NCI-H1105 treated with DMSO at 0.1 percent for 48 hours (cell line): ENCODE measurements at regions not wholly inside any gene's neighbourhood (a gene's known extent, or its start where the extent isn't known, plus 50 kb on each side); places are given as distances from the start of the nearest gene placed in this dataset.

ENCODE experiments used
- DNase-seq: peaks from one replicate; lab custom pipeline; 2025; lab: John Stamatoyannopoulos, UW

GRCh38 chr10:36109399-36110023 is 467.4 kb upstream of the FZD8 start:
- DNase-seq: no peak

- DNase-seq: no peak
Measured at GRCh38 chr10:36097696-36098095, 455.6 kb upstream of the FZD8 start.

- DNase-seq: no peak
Measured at GRCh38 chr10:36096576-36096975, 454.5 kb upstream of the FZD8 start.

- no peak for DNase-seq
Measured at GRCh38 chr10:36094096-36094495, 452.0 kb upstream of the FZD8 start.

- no peak for DNase-seq
Measured at GRCh38 chr10:36092116-36092515, 450.0 kb upstream of the FZD8 start.

GRCh38 chr10:36091007-36091406 is 448.9 kb upstream of the FZD8 start:
- DNase-seq: peak; percentile 25

- no peak for DNase-seq
Measured at GRCh38 chr10:36089790-36090440, 447.8 kb upstream of the FZD8 start.

GRCh38 chr10:36087006-36088005 is 445.2 kb upstream of the FZD8 start:
- DNase-seq: no peak

- DNase-seq: no peak
Measured at GRCh38 chr10:36075196-36075595, 433.1 kb upstream of the FZD8 start.

- DNase-seq: no peak
Measured at GRCh38 chr10:36073796-36074345, 431.8 kb upstream of the FZD8 start.

GRCh38 chr10:36068542-36068941 is 426.4 kb upstream of the FZD8 start:
- DNase-seq: no peak

GRCh38 chr10:36067748-36068147 is 425.7 kb upstream of the FZD8 start:
- DNase-seq: no peak

GRCh38 chr10:36066850-36067249 is 424.8 kb upstream of the FZD8 start:
- DNase-seq: no peak

GRCh38 chr10:36066102-36066501 is 424.0 kb upstream of the FZD8 start:
- DNase-seq: no peak

- no peak for DNase-seq
Measured at GRCh38 chr10:36063396-36063795, 421.3 kb upstream of the FZD8 start.

GRCh38 chr10:36057731-36058130 is 415.6 kb upstream of the FZD8 start:
- no peak for DNase-seq

GRCh38 chr10:36057180-36057579 is 415.1 kb upstream of the FZD8 start:
- DNase-seq: no peak

GRCh38 chr10:36053775-36054174 is 411.7 kb upstream of the FZD8 start:
- no peak for DNase-seq

GRCh38 chr10:36053271-36053670 is 411.2 kb upstream of the FZD8 start:
- DNase-seq: no peak

GRCh38 chr10:36051500-36051991 is 409.4 kb upstream of the FZD8 start:
- no peak for DNase-seq

- DNase-seq: no peak
Measured at GRCh38 chr10:36050763-36051499, 408.8 kb upstream of the FZD8 start.

- no peak for DNase-seq
Measured at GRCh38 chr10:36048780-36049179, 406.7 kb upstream of the FZD8 start.
